ENCODE measurements at regions not wholly inside any gene's neighbourhood (a gene's known extent, or its start where the extent isn't known, plus 50 kb on each side); places are given as distances from the start of the nearest gene placed in this dataset.

- TF ChIP-seq CTCF (IDR thresholded peaks at IDR 0.05; ENCODE audit: low read depth, low read length), result no peak
- TF ChIP-seq EZH2phosphoT487 (IDR thresholded peaks at IDR 0.05; ENCODE audit: low read depth), result no peak
Measured at GRCh38 chr2:164066095-164066494, 330.3 kb upstream of the FIGN start.
